Gastroesophageal sphincter (tissue), 3 donors: ENCODE measurements at regions not wholly inside any gene's neighbourhood (a gene's known extent, or its start where the extent isn't known, plus 50 kb on each side); places are given as distances from the start of the nearest gene placed in this dataset.

ENCODE experiments used
- EP300 ChIP-seq: sonication (generic); formaldehyde crosslinking; IDR thresholded peaks from one replicate; pipeline ENCODE4 v1.6.1; 2017; ENCODE audit warnings: antibody characterized with exemption, mild to moderate bottlenecking
- POLR2A ChIP-seq, 2 donors: fragments of 450-650 bp; IDR thresholded peaks; one replicate each; pipeline ENCODE4 v1.6.1; 2017; ENCODE audit warnings: antibody characterized with exemption in 2 of 2, mild to moderate bottlenecking in 2 of 2, moderate library complexity in 1 of 2
- POLR2AphosphoS5 ChIP-seq: sonication (generic); formaldehyde crosslinking; IDR thresholded peaks from one replicate; pipeline ENCODE4 v1.6.1; 2017; ENCODE audit warnings: antibody characterized with exemption
- TF ChIP-seq, protein P1 (sequence below), 4 experiments: fragments of 200-600 bp in 2 of 4; fragments of 450-650 bp in 2 of 4; sonication (generic) in 1 of 4; IDR thresholded peaks; one replicate each; pipeline ENCODE4 v1.5.1; 2017 to 2019; ENCODE audit warnings: antibody characterized with exemption in 4 of 4, mild to moderate bottlenecking in 2 of 4, moderate library complexity in 2 of 4

DNA sequence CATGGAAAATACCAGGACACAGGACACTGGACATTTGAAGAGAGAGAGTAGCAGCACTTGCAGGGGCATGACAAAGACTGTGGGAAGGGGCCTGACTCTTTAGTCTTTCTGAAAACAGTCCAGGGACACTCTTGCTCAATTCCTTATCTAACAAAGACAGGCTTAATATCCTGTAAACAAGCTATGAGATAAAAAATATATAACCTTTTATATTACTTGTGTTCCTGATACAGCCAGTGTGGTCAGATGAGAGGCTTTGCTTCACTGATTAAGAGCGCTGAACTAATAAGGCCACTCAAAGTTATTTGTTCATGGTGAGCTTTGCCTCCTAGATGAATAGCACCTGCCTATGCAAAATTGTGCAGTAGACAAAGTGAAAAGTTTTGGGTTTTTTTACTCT is 518.7 kb downstream of the LRRC70 start:
- TF ChIP-seq, protein P1, sequence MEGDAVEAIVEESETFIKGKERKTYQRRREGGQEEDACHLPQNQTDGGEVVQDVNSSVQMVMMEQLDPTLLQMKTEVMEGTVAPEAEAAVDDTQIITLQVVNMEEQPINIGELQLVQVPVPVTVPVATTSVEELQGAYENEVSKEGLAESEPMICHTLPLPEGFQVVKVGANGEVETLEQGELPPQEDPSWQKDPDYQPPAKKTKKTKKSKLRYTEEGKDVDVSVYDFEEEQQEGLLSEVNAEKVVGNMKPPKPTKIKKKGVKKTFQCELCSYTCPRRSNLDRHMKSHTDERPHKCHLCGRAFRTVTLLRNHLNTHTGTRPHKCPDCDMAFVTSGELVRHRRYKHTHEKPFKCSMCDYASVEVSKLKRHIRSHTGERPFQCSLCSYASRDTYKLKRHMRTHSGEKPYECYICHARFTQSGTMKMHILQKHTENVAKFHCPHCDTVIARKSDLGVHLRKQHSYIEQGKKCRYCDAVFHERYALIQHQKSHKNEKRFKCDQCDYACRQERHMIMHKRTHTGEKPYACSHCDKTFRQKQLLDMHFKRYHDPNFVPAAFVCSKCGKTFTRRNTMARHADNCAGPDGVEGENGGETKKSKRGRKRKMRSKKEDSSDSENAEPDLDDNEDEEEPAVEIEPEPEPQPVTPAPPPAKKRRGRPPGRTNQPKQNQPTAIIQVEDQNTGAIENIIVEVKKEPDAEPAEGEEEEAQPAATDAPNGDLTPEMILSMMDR (IDR thresholded peaks at IDR 0.05) = no peak
- no peak for TF ChIP-seq POLR2AphosphoS5
- TF ChIP-seq POLR2A (IDR thresholded peaks at IDR 0.05) = no peak
- no peak for TF ChIP-seq EP300
